OCI-LY3 (cell line): ENCODE measurements at regions not wholly inside any gene's neighbourhood (a gene's known extent, or its start where the extent isn't known, plus 50 kb on each side); places are given as distances from the start of the nearest gene placed in this dataset.

Experiments
- H2AFZ ChIP-seq: fragments of 200-600, 300-600 bp; shearing (Covaris generic); 2 replicates; pipeline ENCODE4 v1.6.0; 2014; ENCODE audit warnings: antibody characterized with exemption, low read depth, low read length
- H3K27ac ChIP-seq: fragments of 200-600, 300-600 bp; sonication (generic); 2 replicates; pipeline ENCODE4 v1.5.1; 2014; ENCODE audit warnings: mild to moderate bottlenecking, low read length, moderate library complexity, mixed read lengths
- H3K27me3 ChIP-seq: fragments of 200-600, 300-600 bp; sonication (generic); 2 replicates; pipeline ENCODE4 v1.6.1; 2014; ENCODE audit warnings: low read depth, low read length, mixed read lengths
- H3K36me3 ChIP-seq: fragments of 200-600, 300-600 bp; sonication (generic); replicated peaks from 2 replicates; pipeline ENCODE3; 2014; ENCODE audit warnings: low read depth, low read length, mixed read lengths
- H3K4me1 ChIP-seq: fragments of 300-600, 200-600 bp; sonication (generic); 2 replicates; pipeline ENCODE4 v1.6.1; 2014; ENCODE audit warnings: low read length, mixed read lengths
- H3K4me2 ChIP-seq: fragments of 200-600, 300-600 bp; sonication (generic); 2 replicates; pipeline ENCODE4 v1.6.1; 2014; ENCODE audit warnings: low read length, mixed read lengths
- H3K4me3 ChIP-seq: fragments of 300-600, 200-600 bp; sonication (generic); 2 replicates; pipeline ENCODE4 v1.5.1; 2014; ENCODE audit warnings: antibody characterized with exemption, mild to moderate bottlenecking, low read length, moderate library complexity
- H3K79me2 ChIP-seq: fragments of 300-600, 200-600 bp; shearing (Covaris generic); 2 replicates; pipeline ENCODE4 v1.6.1; 2014; ENCODE audit warnings: mild to moderate bottlenecking, low read length, mixed read lengths
- H3K9ac ChIP-seq: fragments of 300-600, 200-600 bp; shearing (Covaris generic); 2 replicates; pipeline ENCODE4 v1.6.0; 2014; ENCODE audit warnings: mild to moderate bottlenecking, low read length, moderate library complexity
- H3K9me3 ChIP-seq: fragments of 200-600, 300-600 bp; shearing (Covaris generic); 2 replicates; pipeline ENCODE4 v1.6.1; 2014; ENCODE audit warnings: low read length, mixed read lengths; ENCODE audit not compliant: insufficient read depth
- H4K20me1 ChIP-seq: fragments of 200-600, 300-600 bp; sonication (generic); 2 replicates; pipeline ENCODE4 v1.6.1; 2016; ENCODE audit warnings: low read length, mixed read lengths; ENCODE audit not compliant: insufficient read depth
- EZH2phosphoT487 ChIP-seq: fragments of 200-600 bp; shearing (Covaris generic); IDR thresholded peaks from 2 replicates; pipeline ENCODE4 v1.6.1; 2018; ENCODE audit warnings: antibody characterized with exemption, mixed run types, low read depth
- TF ChIP-seq, protein P1 (sequence below): fragments of 200-600, 300-600 bp; sonication (generic); IDR thresholded peaks from 2 replicates; pipeline ENCODE4 v1.5.1; 2014; ENCODE audit warnings: antibody characterized with exemption, low read length, low read depth

DNA sequence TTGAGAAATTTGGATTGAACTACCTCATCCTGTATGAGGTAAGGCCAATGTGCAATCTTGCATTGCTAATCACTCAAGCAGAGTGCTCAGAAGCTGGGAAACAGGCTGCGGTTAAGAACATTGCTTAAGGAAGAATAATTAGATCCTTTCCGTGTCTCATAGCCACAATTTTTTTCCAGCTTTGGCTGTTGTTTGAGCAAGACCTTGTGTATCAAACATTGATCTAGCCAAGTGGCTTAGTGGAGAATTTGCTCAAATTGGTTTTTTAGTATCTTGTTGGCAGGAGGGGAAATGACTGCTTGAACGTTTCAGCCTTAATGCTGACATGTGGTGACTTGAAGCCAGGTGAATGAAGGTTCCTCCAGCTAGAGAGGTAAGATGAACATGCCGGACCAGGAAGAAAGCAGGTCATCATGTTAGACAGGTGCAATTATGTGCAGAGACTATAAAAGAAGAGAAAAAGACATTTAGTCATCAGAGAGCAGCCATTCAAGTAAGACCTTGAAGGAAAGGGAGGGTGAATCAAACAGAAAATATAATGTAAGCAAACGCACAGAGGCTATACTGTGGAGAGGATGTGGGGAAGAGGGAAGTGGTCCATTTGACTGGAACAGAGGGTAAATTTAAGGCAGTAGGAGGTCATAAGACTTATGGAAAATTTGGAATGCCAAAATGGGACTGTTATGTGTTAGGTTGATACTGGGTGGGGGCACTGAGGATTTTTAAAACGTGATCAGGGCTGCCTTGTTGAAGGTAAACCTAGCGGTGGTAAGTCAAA lies 98.9 kb upstream of the CYP1B1 start:
- Histone ChIP-seq H3K4me3 (no peak overlapping the region), H3K36me3 (no peaks in the 10 kb centered on the region), H3K4me1 (peaks cover 11% of the 10 kb centered on the region), H3K79me2 (no peaks in the 10 kb centered on the region), H2AFZ (no peak overlapping the region), H3K27ac (no peak overlapping the region), H4K20me1 (no peaks in the 10 kb centered on the region), H3K4me2 (no peak overlapping the region), H3K9me3 (no peaks in the 10 kb centered on the region), H3K9ac (no peak overlapping the region), H3K27me3 (peaks cover 9% of the 10 kb centered on the region; the same call in 1 of the 2 replicates)
- TF ChIP-seq, protein P1, sequence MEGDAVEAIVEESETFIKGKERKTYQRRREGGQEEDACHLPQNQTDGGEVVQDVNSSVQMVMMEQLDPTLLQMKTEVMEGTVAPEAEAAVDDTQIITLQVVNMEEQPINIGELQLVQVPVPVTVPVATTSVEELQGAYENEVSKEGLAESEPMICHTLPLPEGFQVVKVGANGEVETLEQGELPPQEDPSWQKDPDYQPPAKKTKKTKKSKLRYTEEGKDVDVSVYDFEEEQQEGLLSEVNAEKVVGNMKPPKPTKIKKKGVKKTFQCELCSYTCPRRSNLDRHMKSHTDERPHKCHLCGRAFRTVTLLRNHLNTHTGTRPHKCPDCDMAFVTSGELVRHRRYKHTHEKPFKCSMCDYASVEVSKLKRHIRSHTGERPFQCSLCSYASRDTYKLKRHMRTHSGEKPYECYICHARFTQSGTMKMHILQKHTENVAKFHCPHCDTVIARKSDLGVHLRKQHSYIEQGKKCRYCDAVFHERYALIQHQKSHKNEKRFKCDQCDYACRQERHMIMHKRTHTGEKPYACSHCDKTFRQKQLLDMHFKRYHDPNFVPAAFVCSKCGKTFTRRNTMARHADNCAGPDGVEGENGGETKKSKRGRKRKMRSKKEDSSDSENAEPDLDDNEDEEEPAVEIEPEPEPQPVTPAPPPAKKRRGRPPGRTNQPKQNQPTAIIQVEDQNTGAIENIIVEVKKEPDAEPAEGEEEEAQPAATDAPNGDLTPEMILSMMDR, result no peak
- TF ChIP-seq EZH2phosphoT487, result no peak

DNA sequence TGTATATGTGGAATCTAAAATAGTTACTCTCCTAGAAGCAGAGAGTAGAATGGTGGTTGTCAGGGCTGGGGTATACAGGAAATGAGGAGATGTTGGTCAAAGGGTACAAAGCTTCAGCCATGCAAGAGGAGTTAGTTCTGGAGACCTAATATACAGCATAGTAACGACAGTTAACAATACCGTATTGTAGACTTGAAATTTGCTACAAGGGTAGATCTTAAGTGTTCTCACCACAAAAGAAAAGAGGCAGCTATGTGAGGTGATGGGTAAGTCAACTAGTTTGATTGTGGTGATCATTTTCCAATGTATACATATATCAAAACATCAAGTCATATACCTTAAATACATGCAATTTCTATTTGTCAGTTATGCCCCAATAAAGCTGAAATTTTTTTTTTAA lies 98.2 kb upstream of the CYP1B1 start:
- H3K4me3 ChIP-seq, result no peak overlapping the region
- no peak overlapping the region for H3K27ac ChIP-seq
- no peak for TF ChIP-seq EZH2phosphoT487
- TF ChIP-seq, protein P1, result no peak
- H4K20me1 ChIP-seq, result no peaks in the 10 kb centered on the region
- no peaks in the 10 kb centered on the region for H3K79me2 ChIP-seq
- peaks cover 9% of the 10 kb centered on the region; the same call in 1 of the 2 replicates for H3K27me3 ChIP-seq
- H3K9me3 ChIP-seq, result no peaks in the 10 kb centered on the region
- peaks cover 6% of the 10 kb centered on the region for H3K4me1 ChIP-seq
- H3K9ac ChIP-seq, result no peak overlapping the region
- no peak overlapping the region for H2AFZ ChIP-seq
- H3K4me2 ChIP-seq, result no peak overlapping the region
- no peaks in the 10 kb centered on the region for H3K36me3 ChIP-seq

DNA sequence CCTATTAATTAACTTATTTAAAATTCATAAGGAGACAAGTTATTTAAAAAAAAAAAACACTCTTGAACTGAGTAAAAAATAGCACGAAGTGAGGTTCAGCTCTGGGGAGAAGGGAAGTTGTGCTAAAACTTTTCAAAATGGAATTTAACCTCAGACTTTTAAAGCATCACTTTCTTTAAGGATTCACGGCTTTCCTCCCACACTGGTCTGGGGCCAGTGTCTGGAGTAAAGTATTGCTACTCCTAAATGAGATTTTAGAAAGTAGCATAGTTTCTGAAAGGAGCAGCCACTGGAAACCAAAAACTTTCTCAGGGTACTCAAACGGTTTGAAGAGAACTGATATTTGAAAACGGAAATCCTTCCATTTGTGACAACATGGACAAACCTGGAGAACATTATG lies 97.7 kb upstream of the CYP1B1 start:
- no peak overlapping the region for H3K4me3 ChIP-seq
- H3K27me3 ChIP-seq, result peaks cover 9% of the 10 kb centered on the region; the same call in 1 of the 2 replicates
- no peaks in the 10 kb centered on the region for H3K9me3 ChIP-seq
- TF ChIP-seq, protein P1, result no peak
- TF ChIP-seq EZH2phosphoT487, result no peak
- peaks cover 2% of the 10 kb centered on the region for H3K4me1 ChIP-seq
- no peaks in the 10 kb centered on the region for H3K79me2 ChIP-seq
- H2AFZ ChIP-seq, result no peak overlapping the region
- H3K9ac ChIP-seq, result no peak overlapping the region
- H4K20me1 ChIP-seq, result no peaks in the 10 kb centered on the region
- no peak overlapping the region for H3K27ac ChIP-seq
- H3K36me3 ChIP-seq, result no peaks in the 10 kb centered on the region
- H3K4me2 ChIP-seq, result no peak overlapping the region

DNA sequence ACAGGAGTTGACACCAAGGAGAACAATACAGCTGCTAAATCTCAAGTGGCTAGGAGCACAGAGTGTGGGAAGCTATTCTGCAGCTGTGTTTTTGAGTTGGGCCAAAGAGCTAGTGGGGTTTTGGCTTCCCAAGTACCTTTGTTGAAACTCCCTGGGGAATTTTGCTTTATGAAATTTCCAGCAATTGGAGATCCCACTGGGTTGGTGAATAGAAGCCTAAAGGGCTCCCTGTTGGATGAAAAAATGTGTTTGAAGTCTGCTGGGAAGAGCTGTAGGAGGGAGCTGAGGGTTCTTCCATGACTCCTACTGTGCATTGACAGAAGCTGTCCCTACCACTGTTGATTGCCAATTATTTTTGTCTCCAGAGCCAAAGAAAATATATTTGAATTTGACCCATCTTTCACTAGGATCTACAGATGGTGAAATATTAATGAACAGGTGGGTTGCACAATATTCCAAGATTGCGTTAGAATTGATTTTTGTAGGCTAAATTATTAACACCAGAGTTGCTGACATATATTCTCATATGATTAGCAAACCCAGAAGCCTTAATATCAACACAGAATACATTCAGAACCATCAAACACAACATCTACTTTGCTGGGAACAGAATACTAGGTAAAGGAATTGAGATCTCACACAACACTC lies 95.4 kb upstream of the CYP1B1 start:
- Histone ChIP-seq H3K79me2 (no peaks in the 10 kb centered on the region), H2AFZ (no peak overlapping the region), H3K27ac (no peak overlapping the region), H3K4me2 (no peak overlapping the region), H3K27me3 (peaks cover 9% of the 10 kb centered on the region; the same call in 1 of the 2 replicates), H3K9ac (no peak overlapping the region), H3K4me3 (no peak overlapping the region), H3K4me1 (peaks cover 4% of the 10 kb centered on the region), H3K9me3 (no peaks in the 10 kb centered on the region), H4K20me1 (no peaks in the 10 kb centered on the region), H3K36me3 (no peaks in the 10 kb centered on the region)
- TF ChIP-seq, protein P1, result no peak
- TF ChIP-seq EZH2phosphoT487, result no peak
